Osteoblast (primary cell): ENCODE measurements at regions not wholly inside any gene's neighbourhood (a gene's known extent, or its start where the extent isn't known, plus 50 kb on each side); places are given as distances from the start of the nearest gene placed in this dataset.

Experiments
- DNase-seq: peaks from one replicate; pipeline ENCODE4 v3.0.0; 2011; ENCODE audit warnings: low spot score, mixed read lengths; ENCODE audit not compliant: insufficient read length; ENCODE audit errors: missing footprints
- H2AFZ ChIP-seq: 2 replicates; pipeline ENCODE4 v1.6.0; 2011; ENCODE audit warnings: mild to moderate bottlenecking, low read length
- H3K27ac ChIP-seq: 2 replicates; pipeline ENCODE4 v1.5.1; 2011; ENCODE audit warnings: mild to moderate bottlenecking, low read depth, low read length, moderate library complexity
- H3K27me3 ChIP-seq: 2 replicates; pipeline ENCODE4 v1.6.0; 2012; ENCODE audit warnings: mild to moderate bottlenecking, control low read depth, inconsistent platforms, low read length, moderate library complexity; ENCODE audit not compliant: insufficient read depth
- H3K36me3 ChIP-seq: 2 replicates; pipeline ENCODE4 v1.5.1; 2011; ENCODE audit warnings: mild to moderate bottlenecking, low read length, control low read depth, moderate library complexity; ENCODE audit not compliant: insufficient read depth
- H3K4me1 ChIP-seq: 2 replicates; pipeline ENCODE4 v1.5.1; 2011; ENCODE audit warnings: mild to moderate bottlenecking, low read length, control low read depth, moderate library complexity; ENCODE audit not compliant: insufficient read depth
- H3K4me2 ChIP-seq: 2 replicates; pipeline ENCODE4 v1.6.0; 2011; ENCODE audit warnings: mild to moderate bottlenecking, low read length; ENCODE audit not compliant: insufficient read depth
- H3K4me3 ChIP-seq: fragments of 200-600 bp; sonication (generic); 3 replicates; pipeline ENCODE4 v1.5.1; 2012; ENCODE audit warnings: mild to moderate bottlenecking, low read length, inconsistent platforms; ENCODE audit not compliant: insufficient read depth
- H3K79me2 ChIP-seq: 2 replicates; pipeline ENCODE4 v1.6.0; 2012; ENCODE audit warnings: mild to moderate bottlenecking, low read length, control low read depth, inconsistent platforms; ENCODE audit not compliant: insufficient read depth
- H3K9me3 ChIP-seq: 2 replicates; pipeline ENCODE4 v1.5.1; 2011; ENCODE audit warnings: low read depth, low read length, control low read depth
- H4K20me1 ChIP-seq: 2 replicates; pipeline ENCODE4 v1.6.0; 2012; ENCODE audit warnings: mild to moderate bottlenecking, low read length, control low read depth; ENCODE audit not compliant: insufficient read depth
- TF ChIP-seq, protein P1 (sequence below): IDR thresholded peaks from 2 replicates; pipeline ENCODE4 v1.5.1; 2011; ENCODE audit warnings: mild to moderate bottlenecking, low read depth, low read length, moderate library complexity; ENCODE audit errors: extremely low read depth

DNA sequence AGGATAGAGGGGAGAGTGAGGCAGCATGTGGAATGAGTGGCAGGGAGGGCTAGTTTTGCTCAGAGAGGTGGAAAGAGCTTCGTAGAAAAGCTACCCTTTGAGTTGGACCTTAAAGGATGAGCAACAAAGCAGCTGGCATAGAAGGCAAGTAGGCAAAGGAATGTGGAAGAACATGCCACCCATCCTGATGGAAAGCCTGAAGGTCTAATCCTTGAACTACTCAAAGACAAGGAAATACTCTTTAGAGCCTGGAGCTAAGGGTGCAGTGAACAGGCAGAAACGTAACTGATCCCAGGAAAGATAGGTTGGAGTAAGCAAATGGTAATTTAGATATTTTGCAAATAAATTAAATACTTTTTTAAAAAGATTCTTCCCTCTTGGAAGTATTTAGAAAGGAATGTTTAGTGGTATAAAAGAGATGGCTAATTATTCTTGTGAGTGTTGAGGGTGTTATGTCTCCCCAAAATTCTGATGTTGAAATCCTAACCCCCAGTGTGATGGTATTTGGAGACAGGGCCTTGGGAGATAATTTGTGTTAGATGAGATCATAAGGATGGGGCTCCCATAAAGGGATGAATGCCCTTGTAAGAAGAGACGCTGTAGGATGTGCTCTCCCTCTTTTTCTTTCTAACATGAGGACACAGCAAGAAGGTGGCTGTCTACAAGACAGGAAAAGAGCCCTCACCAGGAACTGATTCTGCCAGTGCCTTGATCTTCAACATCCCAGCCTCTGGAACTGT is 308.1 kb upstream of the RUNX1 start:
- Histone ChIP-seq H4K20me1 (no peaks in the 10 kb centered on the region), H3K36me3 (no peaks in the 10 kb centered on the region), H2AFZ (no peak overlapping the region), H3K4me3 (no peak overlapping the region), H3K4me1 (peaks cover 7% of the 10 kb centered on the region), H3K27ac (no peak overlapping the region), H3K4me2 (no peak overlapping the region), H3K79me2 (no peaks in the 10 kb centered on the region), H3K9me3 (no peaks in the 10 kb centered on the region), H3K27me3 (no peaks in the 10 kb centered on the region)
- TF ChIP-seq, protein P1, sequence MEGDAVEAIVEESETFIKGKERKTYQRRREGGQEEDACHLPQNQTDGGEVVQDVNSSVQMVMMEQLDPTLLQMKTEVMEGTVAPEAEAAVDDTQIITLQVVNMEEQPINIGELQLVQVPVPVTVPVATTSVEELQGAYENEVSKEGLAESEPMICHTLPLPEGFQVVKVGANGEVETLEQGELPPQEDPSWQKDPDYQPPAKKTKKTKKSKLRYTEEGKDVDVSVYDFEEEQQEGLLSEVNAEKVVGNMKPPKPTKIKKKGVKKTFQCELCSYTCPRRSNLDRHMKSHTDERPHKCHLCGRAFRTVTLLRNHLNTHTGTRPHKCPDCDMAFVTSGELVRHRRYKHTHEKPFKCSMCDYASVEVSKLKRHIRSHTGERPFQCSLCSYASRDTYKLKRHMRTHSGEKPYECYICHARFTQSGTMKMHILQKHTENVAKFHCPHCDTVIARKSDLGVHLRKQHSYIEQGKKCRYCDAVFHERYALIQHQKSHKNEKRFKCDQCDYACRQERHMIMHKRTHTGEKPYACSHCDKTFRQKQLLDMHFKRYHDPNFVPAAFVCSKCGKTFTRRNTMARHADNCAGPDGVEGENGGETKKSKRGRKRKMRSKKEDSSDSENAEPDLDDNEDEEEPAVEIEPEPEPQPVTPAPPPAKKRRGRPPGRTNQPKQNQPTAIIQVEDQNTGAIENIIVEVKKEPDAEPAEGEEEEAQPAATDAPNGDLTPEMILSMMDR = no peak
- no peak for DNase-seq

DNA sequence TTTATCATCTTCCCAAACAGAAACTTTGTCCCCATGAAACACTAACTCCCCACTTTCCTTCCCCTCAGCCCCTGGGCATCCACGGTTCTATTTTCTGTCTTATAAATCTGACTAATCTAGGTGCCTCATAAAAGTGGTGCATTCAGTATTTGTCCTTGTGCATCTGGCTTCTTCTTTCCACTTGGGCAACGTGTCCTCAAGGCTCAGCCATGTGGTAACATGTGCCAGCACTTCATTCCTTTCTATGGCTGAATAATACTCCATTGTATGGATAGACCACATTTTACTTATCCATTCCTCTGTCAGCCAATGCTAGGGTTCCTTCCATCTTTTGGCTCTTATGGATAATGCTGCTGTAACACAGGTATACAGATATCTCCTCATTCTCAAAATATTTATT is 305.0 kb upstream of the RUNX1 start:
- TF ChIP-seq, protein P1 = no peak

DNA sequence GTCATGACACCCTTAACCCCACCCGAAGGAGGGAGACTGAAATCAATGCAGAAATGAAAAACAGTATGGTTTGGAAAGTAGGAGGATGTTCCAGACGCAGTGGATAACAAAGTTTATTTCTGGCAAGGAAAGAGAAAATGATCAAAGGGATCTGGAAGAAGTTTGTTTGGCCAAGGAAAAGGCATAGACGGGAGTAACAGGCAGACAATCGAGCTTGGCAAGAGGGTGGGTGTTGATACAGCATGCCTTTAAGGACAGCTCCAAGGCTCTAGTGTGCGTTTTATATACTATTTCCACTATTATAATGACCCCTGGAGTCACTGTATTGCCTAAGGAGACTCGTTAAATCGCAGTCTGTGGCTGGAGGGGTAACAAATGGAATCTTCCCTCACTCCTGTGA is 303.7 kb upstream of the RUNX1 start:
- DNase-seq = no peak
- Histone ChIP-seq H3K9me3 (no peaks in the 10 kb centered on the region), H3K27me3 (no peaks in the 10 kb centered on the region), H3K36me3 (no peaks in the 10 kb centered on the region), H3K79me2 (no peaks in the 10 kb centered on the region), H3K4me1 (peaks cover 27% of the 10 kb centered on the region), H3K27ac (peak overlapping the region; percentile 71), H3K4me3 (no peak overlapping the region), H3K4me2 (no peak overlapping the region), H4K20me1 (no peaks in the 10 kb centered on the region), H2AFZ (no peak overlapping the region)
- TF ChIP-seq, protein P1 = no peak

More for the DNA sequence above, 305.0 kb upstream of the RUNX1 start:
- Histone ChIP-seq H3K4me1 (peaks cover 23% of the 10 kb centered on the region), H3K27me3 (no peaks in the 10 kb centered on the region), H4K20me1 (no peaks in the 10 kb centered on the region), H3K9me3 (no peaks in the 10 kb centered on the region), H3K27ac (no peak overlapping the region), H3K79me2 (no peaks in the 10 kb centered on the region), H2AFZ (no peak overlapping the region), H3K36me3 (no peaks in the 10 kb centered on the region), H3K4me2 (no peak overlapping the region), H3K4me3 (no peak overlapping the region)
- DNase-seq = no peak

DNA sequence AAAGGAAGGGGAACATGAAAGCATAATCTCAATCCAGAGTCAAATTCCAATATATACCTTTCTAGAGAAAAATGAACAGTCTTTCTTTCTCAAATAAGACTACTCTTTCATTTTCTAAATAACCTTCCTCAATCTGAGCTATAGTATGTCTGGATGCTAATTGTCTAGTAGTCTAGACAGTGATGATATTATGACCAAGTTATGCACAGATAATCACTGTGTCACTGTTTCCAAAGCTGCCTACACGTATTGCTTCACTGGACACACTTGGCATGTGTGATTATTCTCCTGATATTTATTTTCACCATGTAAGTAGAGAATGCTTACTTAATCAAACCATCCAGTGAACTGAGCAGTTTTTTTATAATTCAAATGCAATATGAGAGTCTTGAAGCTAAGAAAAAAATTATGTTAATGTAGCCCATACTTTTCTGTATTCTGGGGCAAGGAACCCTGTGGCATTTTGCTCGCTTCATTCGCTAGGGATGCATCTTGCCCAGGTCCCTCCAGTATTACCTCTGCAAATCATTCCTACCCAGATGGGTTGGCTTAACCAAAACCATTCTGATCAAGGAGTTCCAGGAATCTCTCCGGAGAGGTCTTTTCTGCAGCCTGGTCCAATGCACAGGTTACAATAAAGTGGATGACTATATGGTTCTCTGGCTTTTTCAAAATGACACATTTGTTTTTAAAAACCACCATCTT is 303.1 kb upstream of the RUNX1 start:
- Histone ChIP-seq H3K4me1 (peaks cover 27% of the 10 kb centered on the region), H3K9me3 (no peaks in the 10 kb centered on the region), H3K4me3 (no peak overlapping the region), H3K4me2 (peak overlapping the region; percentile 25), H3K27me3 (no peaks in the 10 kb centered on the region), H3K36me3 (no peaks in the 10 kb centered on the region), H3K79me2 (no peaks in the 10 kb centered on the region), H4K20me1 (no peaks in the 10 kb centered on the region), H3K27ac (peak overlapping the region; percentile 71), H2AFZ (no peak overlapping the region)
- no peak for DNase-seq
- TF ChIP-seq, protein P1 = no peak
